Vagina (tissue), 2 donors: ENCODE measurements at regions not wholly inside any gene's neighbourhood (a gene's known extent, or its start where the extent isn't known, plus 50 kb on each side); places are given as distances from the start of the nearest gene placed in this dataset.

Experiments used
- DNase-seq, 2 donors: peaks; one replicate each; pipeline ENCODE4 v3.0.0-alpha.2; 2017; ENCODE audit errors: extremely low spot score in 2 of 2
- H3K27ac ChIP-seq: fragments of 200-600 bp; sonication (generic); one replicate; pipeline ENCODE4 v1.5.1; 2019
- H3K27me3 ChIP-seq: fragments of 200-600 bp; sonication (generic); one replicate; pipeline ENCODE4 v1.5.1; 2019
- H3K36me3 ChIP-seq, 2 donors: fragments of 200-600 bp; sonication (generic); one replicate each; pipeline ENCODE4 v1.5.1; 2017 to 2019
- H3K4me1 ChIP-seq: fragments of 200-600 bp; sonication (generic); one replicate; pipeline ENCODE4 v1.5.1; 2019
- H3K4me3 ChIP-seq, 2 donors: fragments of 200-600 bp; sonication (generic); 1 replicate in 1 of 2; 2 replicates in 1 of 2; pipeline ENCODE4 v1.5.1; 2016 to 2019
- H3K9me3 ChIP-seq: fragments of 200-600 bp; sonication (generic); one replicate; pipeline ENCODE4 v1.5.1; 2019
- POLR2A ChIP-seq, 2 donors: fragments of 450-650 bp; IDR thresholded peaks; one replicate each; pipeline ENCODE4 v1.6.1; 2017; ENCODE audit warnings: antibody characterized with exemption in 2 of 2, mild to moderate bottlenecking in 2 of 2, moderate library complexity in 2 of 2
- POLR2AphosphoS5 ChIP-seq, 2 donors: sonication (generic); formaldehyde crosslinking; IDR thresholded peaks; one replicate each; pipeline ENCODE4 v1.9.0; 2017; ENCODE audit warnings: antibody characterized with exemption in 2 of 2, mild to moderate bottlenecking in 2 of 2, low read depth in 1 of 2; ENCODE audit not compliant: insufficient read depth in 1 of 2
- intact Hi-C: fragments of 100-400 bp; cut with DNase I; formaldehyde crosslinking; loops from one replicate; pipeline ENCODE4 v1.15.1; 2023
- TF ChIP-seq, protein P1 (sequence below), 3 experiments: fragments of 450-650 bp in 2 of 3; fragments of 200-600 bp in 1 of 3; sonication (generic) in 1 of 3; IDR thresholded peaks; one replicate each; pipeline ENCODE4 v1.5.1; 2017 to 2019; ENCODE audit warnings: antibody characterized with exemption in 3 of 3, mild to moderate bottlenecking in 2 of 3, moderate library complexity in 2 of 3

GRCh38 chr1:36576118-36576517 is 93.4 kb upstream of the CSF3R start:
- no peak overlapping the region for H3K4me3 ChIP-seq
- intact Hi-C loops: no loop called here
- no peaks in the 10 kb centered on the region for H3K27me3 ChIP-seq
- no peaks in the 10 kb centered on the region for H3K9me3 ChIP-seq
- no peak for DNase-seq
- H3K27ac ChIP-seq: no peak overlapping the region
- H3K36me3 ChIP-seq: no peaks in the 10 kb centered on the region
- TF ChIP-seq, protein P1, sequence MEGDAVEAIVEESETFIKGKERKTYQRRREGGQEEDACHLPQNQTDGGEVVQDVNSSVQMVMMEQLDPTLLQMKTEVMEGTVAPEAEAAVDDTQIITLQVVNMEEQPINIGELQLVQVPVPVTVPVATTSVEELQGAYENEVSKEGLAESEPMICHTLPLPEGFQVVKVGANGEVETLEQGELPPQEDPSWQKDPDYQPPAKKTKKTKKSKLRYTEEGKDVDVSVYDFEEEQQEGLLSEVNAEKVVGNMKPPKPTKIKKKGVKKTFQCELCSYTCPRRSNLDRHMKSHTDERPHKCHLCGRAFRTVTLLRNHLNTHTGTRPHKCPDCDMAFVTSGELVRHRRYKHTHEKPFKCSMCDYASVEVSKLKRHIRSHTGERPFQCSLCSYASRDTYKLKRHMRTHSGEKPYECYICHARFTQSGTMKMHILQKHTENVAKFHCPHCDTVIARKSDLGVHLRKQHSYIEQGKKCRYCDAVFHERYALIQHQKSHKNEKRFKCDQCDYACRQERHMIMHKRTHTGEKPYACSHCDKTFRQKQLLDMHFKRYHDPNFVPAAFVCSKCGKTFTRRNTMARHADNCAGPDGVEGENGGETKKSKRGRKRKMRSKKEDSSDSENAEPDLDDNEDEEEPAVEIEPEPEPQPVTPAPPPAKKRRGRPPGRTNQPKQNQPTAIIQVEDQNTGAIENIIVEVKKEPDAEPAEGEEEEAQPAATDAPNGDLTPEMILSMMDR (IDR thresholded peaks at IDR 0.05): peak in 1 of 3 experiments; percentile 31
- no peak for TF ChIP-seq POLR2AphosphoS5 (IDR thresholded peaks at IDR 0.05; ENCODE audit: insufficient read depth in 1 of 2, low read depth in 1 of 2)
- no peaks in the 10 kb centered on the region for H3K4me1 ChIP-seq

DNA sequence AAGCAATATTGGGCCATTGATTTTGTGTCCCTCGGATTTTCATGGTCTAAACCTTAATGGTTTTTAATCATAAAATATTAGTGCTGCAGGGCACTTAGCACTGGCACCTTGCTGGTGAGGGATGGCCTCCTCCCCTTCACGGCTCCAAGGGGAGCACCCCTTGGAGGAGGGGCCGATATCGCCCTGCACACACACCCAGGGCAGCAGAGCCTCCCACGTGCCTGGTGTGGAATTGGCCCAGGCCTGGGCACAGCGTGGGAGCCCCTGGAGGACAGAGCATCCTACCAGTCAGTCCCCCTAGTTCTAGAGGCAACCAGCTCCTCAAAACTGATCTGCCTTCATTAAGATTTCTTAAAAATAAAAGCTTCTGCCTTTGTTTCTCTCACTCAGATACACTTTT is 90.7 kb upstream of the CSF3R start:
- Histone ChIP-seq H3K27ac (no peak overlapping the region), H3K4me3 (no peak overlapping the region), H3K36me3 (no peaks in the 10 kb centered on the region), H3K4me1 (no peaks in the 10 kb centered on the region), H3K9me3 (no peaks in the 10 kb centered on the region), H3K27me3 (no peaks in the 10 kb centered on the region)
- no peak for TF ChIP-seq POLR2A (IDR thresholded peaks at IDR 0.05)
- TF ChIP-seq POLR2AphosphoS5 (IDR thresholded peaks at IDR 0.05; ENCODE audit: insufficient read depth in 1 of 2, low read depth in 1 of 2): no peak
- TF ChIP-seq, protein P1 (IDR thresholded peaks at IDR 0.05): no peak
- DNase-seq: no peak
- intact Hi-C loops: no loop called here

GRCh38 chr1:36572906-36573305 is 90.2 kb upstream of the CSF3R start:
- H3K27me3 ChIP-seq: no peaks in the 10 kb centered on the region
- intact Hi-C loops: no loop called here
- no peak overlapping the region for H3K27ac ChIP-seq
- no peak overlapping the region for H3K4me3 ChIP-seq
- no peaks in the 10 kb centered on the region for H3K9me3 ChIP-seq
- no peaks in the 10 kb centered on the region for H3K36me3 ChIP-seq
- no peak for DNase-seq
- no peaks in the 10 kb centered on the region for H3K4me1 ChIP-seq
- TF ChIP-seq, protein P1 (IDR thresholded peaks at IDR 0.05): no peak
- TF ChIP-seq POLR2A (IDR thresholded peaks at IDR 0.05) (no peak), POLR2AphosphoS5 (IDR thresholded peaks at IDR 0.05; ENCODE audit: insufficient read depth in 1 of 2, low read depth in 1 of 2) (no peak)

DNA sequence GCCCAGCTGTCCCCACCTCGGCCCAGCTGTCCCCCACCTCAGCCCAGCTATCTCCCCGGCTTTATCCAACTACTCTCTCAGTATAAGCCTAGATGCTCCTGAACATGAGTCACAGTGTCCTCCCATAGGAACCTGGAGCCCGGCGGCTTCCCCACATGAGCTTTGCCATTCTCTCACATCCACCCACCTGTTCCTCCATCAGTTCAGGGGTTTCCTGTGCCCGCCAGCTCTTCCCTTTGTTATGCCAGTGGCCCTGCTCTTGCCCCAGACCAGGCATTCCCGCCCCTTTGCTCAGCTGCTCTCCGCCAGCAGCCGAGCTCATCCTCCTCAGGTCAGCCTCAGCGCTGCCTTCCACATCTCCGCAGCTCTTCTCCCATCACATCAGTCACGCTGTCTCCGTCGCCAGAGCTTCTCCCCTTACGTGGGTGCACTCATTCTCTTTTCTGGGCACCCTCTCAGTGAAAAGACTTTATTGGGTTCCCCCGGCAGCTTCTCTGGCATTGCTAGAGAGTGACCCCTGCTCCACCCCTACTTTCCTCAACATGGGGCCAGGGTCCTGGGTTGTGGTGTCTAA is 89.5 kb upstream of the CSF3R start:
- TF ChIP-seq, protein P1 (IDR thresholded peaks at IDR 0.05): no peak
- TF ChIP-seq POLR2AphosphoS5 (IDR thresholded peaks at IDR 0.05; ENCODE audit: insufficient read depth in 1 of 2, low read depth in 1 of 2) (no peak), POLR2A (IDR thresholded peaks at IDR 0.05) (no peak)
- Histone ChIP-seq H3K4me3 (no peak overlapping the region), H3K27me3 (no peaks in the 10 kb centered on the region), H3K9me3 (no peaks in the 10 kb centered on the region), H3K36me3 (no peaks in the 10 kb centered on the region), H3K27ac (no peak overlapping the region), H3K4me1 (no peaks in the 10 kb centered on the region)
- no peak for DNase-seq
- intact Hi-C loops: no loop called here

DNA sequence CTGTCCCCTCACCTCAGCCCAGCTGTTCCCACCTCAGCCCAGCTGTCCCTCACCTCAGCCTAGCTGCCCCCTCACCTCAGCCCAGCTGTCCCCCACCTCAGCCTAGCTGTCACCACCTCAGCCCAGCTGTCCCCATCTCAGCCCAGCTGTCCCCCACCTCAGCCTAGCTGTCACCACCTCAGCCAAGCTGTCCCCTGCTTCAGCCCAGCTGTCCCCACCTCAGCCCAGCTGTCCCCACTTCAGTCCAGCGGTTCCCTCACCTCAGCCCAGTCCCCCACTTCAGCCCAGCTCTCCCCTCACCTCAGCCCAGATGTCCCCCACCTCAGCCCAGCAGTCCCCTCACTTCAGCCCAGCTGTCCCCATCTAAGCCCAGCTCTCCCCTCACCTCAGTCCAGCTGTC is 88.4 kb upstream of the CSF3R start:
- intact Hi-C loops: no loop called here
- DNase-seq: no peak
- Histone ChIP-seq H3K27me3 (no peaks in the 10 kb centered on the region), H3K36me3 (no peaks in the 10 kb centered on the region), H3K4me3 (no peak overlapping the region), H3K27ac (no peak overlapping the region), H3K9me3 (no peaks in the 10 kb centered on the region), H3K4me1 (no peaks in the 10 kb centered on the region)
- no peak for TF ChIP-seq POLR2A (IDR thresholded peaks at IDR 0.05)
- TF ChIP-seq, protein P1 (IDR thresholded peaks at IDR 0.05): no peak
